Body of pancreas (tissue), 4 donors: ENCODE measurements at regions not wholly inside any gene's neighbourhood (a gene's known extent, or its start where the extent isn't known, plus 50 kb on each side); places are given as distances from the start of the nearest gene placed in this dataset.

Experiments
- POLR2A ChIP-seq, 3 donors: fragments of 450-650 bp; IDR thresholded peaks; one replicate each; pipeline ENCODE4 v1.6.1; 2016; ENCODE audit warnings: antibody characterized with exemption in 3 of 3, mild to moderate bottlenecking in 2 of 3
- TF ChIP-seq, protein P1 (sequence below), 7 experiments: fragments of 450-650 bp in 4 of 7; fragments of 200-600 bp in 3 of 7; sonication (generic) in 3 of 7; IDR thresholded peaks; one replicate each; pipeline ENCODE4 v1.5.1; 2016 to 2019; ENCODE audit warnings: antibody characterized with exemption in 7 of 7

DNA sequence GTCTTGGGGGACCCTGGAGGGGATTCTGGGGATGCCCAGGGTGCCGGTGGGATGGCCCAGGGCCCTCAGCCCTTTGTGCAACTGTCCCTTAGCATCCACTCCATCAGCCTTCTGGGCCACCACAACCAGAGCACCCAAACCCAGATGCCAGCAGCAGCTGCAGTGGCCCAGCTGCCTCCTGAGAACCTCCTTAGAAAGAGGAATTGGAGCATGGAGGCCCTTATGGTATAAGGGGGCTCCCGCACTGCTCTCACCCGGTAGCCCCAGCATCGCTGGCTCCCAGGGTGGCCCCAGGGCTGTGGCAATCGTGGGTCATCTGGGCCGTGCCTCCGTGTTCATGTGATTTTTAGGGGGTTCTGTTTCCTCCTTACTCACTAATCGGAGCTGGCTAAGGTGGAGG, 463.3 kb downstream of the ICE1 start:
- TF ChIP-seq, protein P1, sequence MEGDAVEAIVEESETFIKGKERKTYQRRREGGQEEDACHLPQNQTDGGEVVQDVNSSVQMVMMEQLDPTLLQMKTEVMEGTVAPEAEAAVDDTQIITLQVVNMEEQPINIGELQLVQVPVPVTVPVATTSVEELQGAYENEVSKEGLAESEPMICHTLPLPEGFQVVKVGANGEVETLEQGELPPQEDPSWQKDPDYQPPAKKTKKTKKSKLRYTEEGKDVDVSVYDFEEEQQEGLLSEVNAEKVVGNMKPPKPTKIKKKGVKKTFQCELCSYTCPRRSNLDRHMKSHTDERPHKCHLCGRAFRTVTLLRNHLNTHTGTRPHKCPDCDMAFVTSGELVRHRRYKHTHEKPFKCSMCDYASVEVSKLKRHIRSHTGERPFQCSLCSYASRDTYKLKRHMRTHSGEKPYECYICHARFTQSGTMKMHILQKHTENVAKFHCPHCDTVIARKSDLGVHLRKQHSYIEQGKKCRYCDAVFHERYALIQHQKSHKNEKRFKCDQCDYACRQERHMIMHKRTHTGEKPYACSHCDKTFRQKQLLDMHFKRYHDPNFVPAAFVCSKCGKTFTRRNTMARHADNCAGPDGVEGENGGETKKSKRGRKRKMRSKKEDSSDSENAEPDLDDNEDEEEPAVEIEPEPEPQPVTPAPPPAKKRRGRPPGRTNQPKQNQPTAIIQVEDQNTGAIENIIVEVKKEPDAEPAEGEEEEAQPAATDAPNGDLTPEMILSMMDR (IDR thresholded peaks at IDR 0.05) = no peak
- TF ChIP-seq POLR2A (IDR thresholded peaks at IDR 0.05) = no peak
